CD8-positive, alpha-beta memory T cell (primary cell): ENCODE measurements at regions not wholly inside any gene's neighbourhood (a gene's known extent, or its start where the extent isn't known, plus 50 kb on each side); places are given as distances from the start of the nearest gene placed in this dataset.

Experiments
- CTCF ChIA-PET: fragments of 350-600 bp; sonication (Branson Sonifier 250); formaldehyde crosslinking; loops from one replicate; lab custom pipeline; 2021; ENCODE audit warnings: antibody characterized with exemption; lab: Charles Lee
- POLR2A ChIA-PET: fragments of 350-600 bp; sonication (Branson Sonifier 250); formaldehyde crosslinking; loops from one replicate; lab custom pipeline; 2021; ENCODE audit warnings: antibody characterized with exemption; lab: Charles Lee
- DNase-seq, 5 donors: peaks; one replicate each; pipeline versions ENCODE4 v3.0.0 to v3.0.0-alpha.2; 2020 to 2022; ENCODE audit warnings: mixed read lengths in 1 of 5
- H3K27ac ChIP-seq: one replicate; pipeline ENCODE4 v1.7.0; 2013; ENCODE audit warnings: low read depth, mild to moderate bottlenecking, low read length, moderate library complexity
- H3K27me3 ChIP-seq: 2 replicates; pipeline ENCODE4 v1.7.0; 2013; ENCODE audit warnings: low read length, mild to moderate bottlenecking; ENCODE audit not compliant: insufficient read depth, poor library complexity, severe bottlenecking
- H3K36me3 ChIP-seq: 2 replicates; pipeline ENCODE4 v1.7.0; 2013; ENCODE audit warnings: mild to moderate bottlenecking, low read length, moderate library complexity; ENCODE audit not compliant: insufficient read depth
- H3K4me1 ChIP-seq: 2 replicates; pipeline ENCODE4 v1.7.0; 2013; ENCODE audit warnings: mild to moderate bottlenecking, low read length, moderate library complexity; ENCODE audit not compliant: insufficient read depth
- H3K4me3 ChIP-seq: 2 replicates; pipeline ENCODE4 v1.7.0; 2013; ENCODE audit warnings: mild to moderate bottlenecking, low read length
- H3K9me3 ChIP-seq: 2 replicates; pipeline ENCODE4 v1.7.0; 2013; ENCODE audit warnings: mild to moderate bottlenecking, low read length
- H3K27ac Mint-ChIP-seq, 8 donors: one replicate each; pipeline ENCODE4 v1.8.0; 2020 to 2021; ENCODE audit warnings: mixed read lengths in 8 of 8, mild to moderate bottlenecking in 6 of 8, inconsistent platforms in 3 of 8, moderate library complexity in 3 of 8
- H3K27me3 Mint-ChIP-seq, 2 donors: one replicate each; pipeline ENCODE4 v1.8.0; 2020 to 2021; ENCODE audit warnings: mixed read lengths in 2 of 2, mild to moderate bottlenecking in 1 of 2, moderate library complexity in 1 of 2
- H3K36me3 Mint-ChIP-seq, 3 donors: one replicate each; pipeline ENCODE4 v1.8.0; 2020 to 2021; ENCODE audit warnings: mixed read lengths in 3 of 3, inconsistent platforms in 1 of 3, mild to moderate bottlenecking in 1 of 3
- H3K4me1 Mint-ChIP-seq, 3 donors: one replicate each; pipeline ENCODE4 v1.8.0; 2020 to 2021; ENCODE audit warnings: mixed read lengths in 3 of 3, inconsistent platforms in 1 of 3, mild to moderate bottlenecking in 1 of 3
- H3K4me3 Mint-ChIP-seq, 7 donors: one replicate each; pipeline ENCODE4 v1.8.0; 2020 to 2021; ENCODE audit warnings: mixed read lengths in 7 of 7, mild to moderate bottlenecking in 6 of 7, moderate library complexity in 4 of 7, inconsistent platforms in 2 of 7
- H3K9me3 Mint-ChIP-seq, 5 donors: one replicate each; pipeline ENCODE4 v1.8.0; 2020 to 2022; ENCODE audit warnings: mixed read lengths in 5 of 5, mild to moderate bottlenecking in 3 of 5, moderate library complexity in 2 of 5, inconsistent platforms in 1 of 5

DNA sequence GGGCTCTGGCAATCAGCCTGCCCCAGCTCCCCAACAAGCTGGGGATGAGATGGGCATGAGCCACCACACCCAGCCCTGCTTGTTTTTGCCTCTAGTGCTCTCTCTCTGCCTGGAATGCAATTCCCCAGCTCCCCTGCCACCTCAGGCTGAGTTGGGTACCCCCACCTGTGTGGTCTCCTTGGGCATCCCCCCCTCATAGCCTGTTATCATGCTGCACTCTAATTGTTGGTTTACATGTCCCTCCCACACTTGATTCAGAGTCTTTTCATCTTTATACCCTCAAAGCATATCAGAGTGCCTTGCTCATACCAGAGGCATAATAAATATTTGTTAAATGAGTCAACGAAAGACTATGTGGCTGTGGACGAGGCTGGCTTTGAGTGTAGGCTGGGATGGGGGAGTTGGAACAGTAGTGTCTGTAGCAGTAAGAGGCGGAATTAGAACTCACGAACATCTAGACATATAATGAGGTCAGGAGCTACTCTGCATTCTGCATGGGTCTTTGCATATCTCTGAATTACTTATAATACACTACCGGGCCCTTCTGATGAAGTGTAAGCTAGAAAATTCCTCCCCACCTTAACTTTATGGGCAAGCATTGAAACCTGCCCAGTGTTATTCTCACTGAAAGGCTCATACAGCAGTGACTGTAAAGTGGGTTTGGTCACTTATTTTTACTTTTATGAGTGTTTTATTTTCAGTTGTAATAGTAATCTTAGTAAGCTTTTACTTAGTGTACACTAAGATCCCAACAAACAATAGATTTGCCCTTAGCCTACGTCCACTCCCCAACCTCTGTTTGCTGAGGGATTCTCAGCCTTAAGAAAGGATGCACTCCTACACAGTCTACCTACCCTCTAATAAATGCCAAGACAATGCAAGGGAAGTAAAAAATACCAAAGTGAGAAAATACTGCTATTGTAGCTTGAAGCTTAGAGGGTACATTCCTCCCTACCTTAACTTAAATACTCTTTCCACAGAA, 58.7 kb downstream of the EDN1 start:
- no peak overlapping the region for H3K27ac Mint-ChIP-seq
- no peak for DNase-seq
- H3K27ac ChIP-seq = no peak overlapping the region
- no peaks in the 10 kb centered on the region for H3K9me3 ChIP-seq
- H3K4me1 Mint-ChIP-seq = no peaks in the 10 kb centered on the region
- POLR2A ChIA-PET = no interaction called here
- CTCF ChIA-PET = no interaction called here
- H3K4me3 ChIP-seq = no peak overlapping the region
- H3K4me1 ChIP-seq = no peaks in the 10 kb centered on the region
- H3K36me3 ChIP-seq = no peaks in the 10 kb centered on the region
- peaks cover 5 to 25% (median 18%) of the 10 kb centered on the region in 5 donors for H3K9me3 Mint-ChIP-seq
- peaks cover 0 to 6% (median 0%) of the 10 kb centered on the region in 3 donors for H3K36me3 Mint-ChIP-seq
- H3K4me3 Mint-ChIP-seq = no peak overlapping the region
- no peaks in the 10 kb centered on the region for H3K27me3 ChIP-seq
- H3K27me3 Mint-ChIP-seq = peaks cover 9 to 15% of the 10 kb centered on the region in 2 donors

DNA sequence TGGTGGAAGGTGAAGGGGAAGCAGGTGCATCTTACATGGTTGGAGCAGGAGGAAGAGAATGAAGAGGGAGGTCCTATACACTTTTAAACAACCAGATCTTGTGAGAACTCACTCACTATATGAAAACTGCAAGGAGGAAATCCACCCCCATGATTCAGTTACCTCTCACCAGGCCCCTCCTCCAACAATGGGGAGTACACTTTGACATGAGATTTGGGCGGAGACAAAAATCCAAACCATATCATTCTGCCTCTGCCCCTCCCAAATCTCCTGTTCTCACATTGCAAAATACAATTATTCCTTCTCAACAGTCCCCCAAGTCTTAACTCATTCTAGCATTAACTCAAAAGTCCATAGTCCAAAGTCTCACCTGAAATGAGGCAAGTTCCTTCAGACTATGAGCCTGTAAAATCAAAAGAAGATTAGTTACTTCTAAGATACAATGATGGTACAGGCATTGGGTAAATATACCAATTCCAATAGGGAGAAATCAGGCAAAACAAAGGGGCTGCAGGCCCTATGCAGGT, 60.5 kb downstream of the EDN1 start:
- Mint-ChIP-seq H3K27ac (no peak overlapping the region), H3K9me3 (peaks cover 5 to 25% (median 18%) of the 10 kb centered on the region in 5 donors), H3K27me3 (peaks cover 8 to 15% of the 10 kb centered on the region in 2 donors), H3K4me3 (no peak overlapping the region), H3K36me3 (peaks cover 0 to 6% (median 0%) of the 10 kb centered on the region in 3 donors), H3K4me1 (no peaks in the 10 kb centered on the region)
- ChIA-PET POLR2A (no interaction called here), CTCF (no interaction called here)
- H3K27ac ChIP-seq = no peak overlapping the region
- H3K27me3 ChIP-seq = no peaks in the 10 kb centered on the region
- no peaks in the 10 kb centered on the region for H3K36me3 ChIP-seq
- H3K4me1 ChIP-seq = no peaks in the 10 kb centered on the region
- no peaks in the 10 kb centered on the region for H3K9me3 ChIP-seq
- no peak for DNase-seq
- no peak overlapping the region for H3K4me3 ChIP-seq

DNA sequence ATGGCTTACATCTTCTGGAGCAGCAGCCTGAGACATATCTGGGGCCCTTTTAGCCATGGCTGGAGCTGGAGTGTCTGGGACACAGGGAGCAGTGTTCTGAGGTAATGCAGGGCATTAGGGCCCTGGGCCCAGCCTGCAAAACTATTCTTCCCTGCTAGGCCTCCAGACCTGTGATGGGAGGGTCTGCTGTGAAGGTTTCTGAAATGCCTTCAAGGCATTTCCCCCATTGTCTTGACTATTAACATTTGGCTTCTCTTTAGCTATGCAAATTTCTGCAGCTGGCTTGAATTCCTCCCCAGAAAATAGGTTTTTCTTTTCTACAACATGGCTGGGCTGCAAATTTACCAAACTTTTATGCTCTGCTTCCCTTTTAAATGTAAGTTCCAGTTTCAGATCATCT, 61.5 kb downstream of the EDN1 start:
- ChIA-PET POLR2A (no interaction called here), CTCF (no interaction called here)
- DNase-seq = no peak
- no peaks in the 10 kb centered on the region for H3K36me3 ChIP-seq
- Mint-ChIP-seq H3K27ac (no peak overlapping the region), H3K36me3 (peaks cover 0 to 6% (median 0%) of the 10 kb centered on the region in 3 donors), H3K4me3 (no peak overlapping the region), H3K27me3 (peaks cover 12 to 15% of the 10 kb centered on the region in 2 donors), H3K4me1 (no peaks in the 10 kb centered on the region), H3K9me3 (peaks cover 5 to 23% (median 18%) of the 10 kb centered on the region in 5 donors)
- no peaks in the 10 kb centered on the region for H3K27me3 ChIP-seq
- no peaks in the 10 kb centered on the region for H3K4me1 ChIP-seq
- no peak overlapping the region for H3K4me3 ChIP-seq
- no peak overlapping the region for H3K27ac ChIP-seq
- H3K9me3 ChIP-seq = no peaks in the 10 kb centered on the region

DNA sequence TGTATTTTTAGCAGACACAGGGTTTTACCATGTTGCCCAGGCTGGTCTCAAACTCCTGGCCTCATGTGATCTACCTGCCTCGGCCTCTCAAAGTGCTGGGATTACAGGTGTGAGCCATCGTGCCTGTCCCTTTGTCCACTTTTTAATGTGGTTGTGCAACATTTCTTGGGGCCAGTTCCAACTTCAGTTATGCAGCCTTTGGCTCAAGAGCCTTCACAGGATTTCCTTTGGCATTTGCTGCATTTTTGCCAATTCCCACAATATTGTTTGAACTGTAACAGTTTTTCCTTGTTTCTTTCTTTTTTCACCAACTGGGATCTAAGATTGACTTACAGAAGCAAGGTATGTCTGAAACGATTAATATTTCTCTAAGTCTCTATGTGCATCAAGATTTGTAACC, 63.6 kb downstream of the EDN1 start:
- Histone ChIP-seq H3K4me1 (no peaks in the 10 kb centered on the region), H3K4me3 (no peak overlapping the region), H3K9me3 (no peaks in the 10 kb centered on the region), H3K36me3 (no peaks in the 10 kb centered on the region), H3K27ac (no peak overlapping the region), H3K27me3 (no peaks in the 10 kb centered on the region)
- POLR2A ChIA-PET = no interaction called here
- DNase-seq = no peak
- Mint-ChIP-seq H3K9me3 (peaks cover 5 to 20% (median 18%) of the 10 kb centered on the region in 5 donors), H3K4me1 (no peaks in the 10 kb centered on the region), H3K27me3 (peaks cover 8 to 11% of the 10 kb centered on the region in 2 donors), H3K36me3 (peaks cover 0 to 6% (median 0%) of the 10 kb centered on the region in 3 donors), H3K4me3 (no peak overlapping the region), H3K27ac (no peak overlapping the region)
- CTCF ChIA-PET = no interaction called here

DNA sequence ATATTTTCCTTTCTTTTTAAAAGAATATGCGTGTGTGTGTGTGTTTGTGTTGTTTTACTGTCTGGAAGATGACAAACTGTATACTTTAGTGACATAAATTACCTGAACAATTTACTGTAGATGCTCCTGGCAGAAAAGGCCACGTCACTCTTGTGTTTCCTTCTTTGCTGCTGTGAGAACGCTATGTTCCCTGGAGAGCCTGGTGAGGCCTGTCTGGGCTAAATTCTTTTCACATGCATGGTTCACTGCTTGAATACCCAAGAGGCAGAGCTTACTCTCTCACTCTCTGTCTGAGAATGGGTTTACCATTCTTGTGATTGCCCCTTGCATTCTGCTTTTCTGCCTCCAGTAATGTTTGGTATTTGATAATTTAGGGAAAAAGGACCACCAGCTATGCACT, 64.3 kb downstream of the EDN1 start:
- peaks cover 5 to 20% (median 18%) of the 10 kb centered on the region in 5 donors for H3K9me3 Mint-ChIP-seq

DNA sequence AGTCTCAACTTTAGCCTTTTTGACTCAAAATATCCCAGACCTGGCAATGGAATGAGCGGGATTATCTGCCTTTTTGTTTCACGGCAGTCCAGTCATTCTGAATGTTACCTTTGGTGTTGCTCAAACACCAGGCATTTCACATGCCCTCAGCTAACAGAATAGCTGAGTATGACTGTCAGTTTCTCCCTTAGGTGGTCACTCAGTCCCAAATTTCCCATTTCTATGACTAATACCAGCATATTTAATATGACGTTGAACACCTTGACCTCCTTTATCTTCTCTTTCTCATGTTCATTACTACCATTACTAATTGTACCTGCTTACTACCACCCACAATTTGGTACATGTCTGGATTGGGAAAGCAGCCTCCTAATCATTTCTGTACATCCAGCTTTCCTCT, 65.2 kb downstream of the EDN1 start:
- Mint-ChIP-seq H3K36me3 (peaks cover 0 to 6% (median 0%) of the 10 kb centered on the region in 3 donors), H3K27me3 (peaks cover 0 to 5% of the 10 kb centered on the region in 2 donors), H3K4me1 (no peaks in the 10 kb centered on the region), H3K4me3 (no peak overlapping the region), H3K9me3 (peaks cover 5 to 20% (median 16%) of the 10 kb centered on the region in 5 donors), H3K27ac (no peak overlapping the region)
- CTCF ChIA-PET = no interaction called here
- no peak for DNase-seq
- POLR2A ChIA-PET = no interaction called here
- H3K36me3 ChIP-seq = no peaks in the 10 kb centered on the region
- no peaks in the 10 kb centered on the region for H3K27me3 ChIP-seq
- H3K9me3 ChIP-seq = no peaks in the 10 kb centered on the region
- H3K4me1 ChIP-seq = no peaks in the 10 kb centered on the region
- no peak overlapping the region for H3K27ac ChIP-seq
- H3K4me3 ChIP-seq = no peak overlapping the region

More for the DNA sequence above, 64.3 kb downstream of the EDN1 start:
- Histone ChIP-seq H3K4me1 (no peaks in the 10 kb centered on the region), H3K27ac (no peak overlapping the region), H3K36me3 (no peaks in the 10 kb centered on the region), H3K4me3 (no peak overlapping the region), H3K27me3 (no peaks in the 10 kb centered on the region), H3K9me3 (no peaks in the 10 kb centered on the region)
- ChIA-PET POLR2A (no interaction called here), CTCF (no interaction called here)
- peaks cover 3 to 5% of the 10 kb centered on the region in 2 donors for H3K27me3 Mint-ChIP-seq
- peaks cover 0 to 6% (median 0%) of the 10 kb centered on the region in 3 donors for H3K36me3 Mint-ChIP-seq
- no peak for DNase-seq
- no peak overlapping the region for H3K27ac Mint-ChIP-seq
- no peaks in the 10 kb centered on the region for H3K4me1 Mint-ChIP-seq
- no peak overlapping the region for H3K4me3 Mint-ChIP-seq

DNA sequence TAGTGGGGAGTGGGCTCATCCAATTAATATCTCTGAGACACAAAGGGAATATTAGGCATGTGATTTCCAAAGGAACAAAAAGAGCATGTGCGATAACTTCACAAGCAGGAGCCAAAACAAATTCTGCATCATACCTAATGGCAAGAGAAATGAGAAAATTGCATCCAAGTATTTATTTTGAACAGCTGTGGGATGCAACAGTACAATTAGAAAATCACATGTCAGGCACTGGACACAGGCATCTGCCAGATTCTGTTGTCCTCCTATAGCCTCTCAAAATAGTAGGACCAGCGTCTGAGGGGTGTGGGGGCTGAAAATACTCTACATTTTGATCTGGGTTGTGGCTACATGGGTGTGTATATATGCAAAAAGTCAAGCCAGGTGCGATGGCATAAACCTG, 66.3 kb downstream of the EDN1 start:
- DNase-seq = no peak
- Histone ChIP-seq H3K9me3 (no peaks in the 10 kb centered on the region), H3K27me3 (no peaks in the 10 kb centered on the region), H3K27ac (no peak overlapping the region), H3K4me3 (no peak overlapping the region), H3K36me3 (no peaks in the 10 kb centered on the region), H3K4me1 (no peaks in the 10 kb centered on the region)
- peaks cover 0 to 5% of the 10 kb centered on the region in 2 donors for H3K27me3 Mint-ChIP-seq
- no peak overlapping the region for H3K27ac Mint-ChIP-seq
- no peaks in the 10 kb centered on the region for H3K4me1 Mint-ChIP-seq
- ChIA-PET CTCF (no interaction called here), POLR2A (no interaction called here)
- peaks cover 0 to 6% (median 0%) of the 10 kb centered on the region in 3 donors for H3K36me3 Mint-ChIP-seq
- no peak overlapping the region for H3K4me3 Mint-ChIP-seq
- H3K9me3 Mint-ChIP-seq = peaks cover 5 to 14% (median 10%) of the 10 kb centered on the region in 5 donors
